Small intestine (tissue), 7 donors: ENCODE measurements at regions not wholly inside any gene's neighbourhood (a gene's known extent, or its start where the extent isn't known, plus 50 kb on each side); places are given as distances from the start of the nearest gene placed in this dataset.

Source experiments
- DNase-seq, 2 donors: peaks; one replicate each; pipeline versions ENCODE4 v3.0.0 to v3.0.0-alpha.2; 2013
- FAIRE-seq: peaks from 2 replicates; lab custom pipeline; 2012; peaks lifted over from hg19 to GRCh38; lab: Jason Lieb, UNC
- H3K27ac ChIP-seq, 3 donors: one replicate each; pipeline ENCODE4 v1.5.1; 2013; ENCODE audit warnings: low read length in 2 of 3, mild to moderate bottlenecking in 2 of 3, control low read depth in 1 of 3, inconsistent platforms in 1 of 3, low read depth in 1 of 3, moderate library complexity in 1 of 3
- H3K27me3 ChIP-seq, 3 donors: one replicate each; pipeline ENCODE4 v1.6.1; 2013; ENCODE audit warnings: low read length in 3 of 3, inconsistent platforms in 1 of 3; ENCODE audit not compliant: control insufficient read depth in 3 of 3, insufficient read depth in 3 of 3
- H3K36me3 ChIP-seq, 3 donors: one replicate each; pipeline ENCODE4 v1.6.1; 2013; ENCODE audit warnings: low read length in 3 of 3, inconsistent platforms in 1 of 3, low read depth in 1 of 3, mild to moderate bottlenecking in 1 of 3, moderate library complexity in 1 of 3; ENCODE audit not compliant: control insufficient read depth in 3 of 3, insufficient read depth in 2 of 3
- H3K4me1 ChIP-seq, 3 donors: one replicate each; pipeline ENCODE4 v1.6.1; 2013; ENCODE audit warnings: low read length in 2 of 3, inconsistent platforms in 1 of 3, low read depth in 1 of 3, mild to moderate bottlenecking in 1 of 3, moderate library complexity in 1 of 3; ENCODE audit not compliant: control insufficient read depth in 3 of 3, insufficient read depth in 2 of 3
- H3K4me3 ChIP-seq, 3 donors: one replicate each; pipeline ENCODE4 v1.5.1; 2013; ENCODE audit warnings: low read length in 3 of 3, control low read depth in 1 of 3, inconsistent platforms in 1 of 3, low read depth in 1 of 3, mild to moderate bottlenecking in 1 of 3, moderate library complexity in 1 of 3
- H3K9me3 ChIP-seq, 2 donors: one replicate each; pipeline ENCODE4 v1.6.1; 2013; ENCODE audit warnings: low read depth in 1 of 2, low read length in 1 of 2; ENCODE audit not compliant: control insufficient read depth in 2 of 2, insufficient read depth in 1 of 2
- WGBS, 3 donors: extraction: QIAGEN DNeasy Blood & Tissue Kit; methylation state at CpG; one replicate each; pipeline ENCODE4 v1.1.7; 2013; 5-methylcytosine and 5-hydroxymethylcytosine counted together
- donor health status: healthy with polysubstance abuse.
- donor health status: control.
- donor health status: control.
- donor health status: Bipolar disorder and iron deficiency.
- donor health status: healthy.

GRCh38 chr17:83014297-83014696 is 65.1 kb upstream of the METRNL start:
- no peak overlapping the region for H3K4me3 ChIP-seq
- no peaks in the 10 kb centered on the region for H3K4me1 ChIP-seq
- no peak for FAIRE-seq
- peaks cover 0 to 15% of the 10 kb centered on the region in 2 donors for H3K9me3 ChIP-seq
- peaks cover 0 to 10% (median 0%) of the 10 kb centered on the region in 3 donors for H3K36me3 ChIP-seq
- H3K27ac ChIP-seq: no peak overlapping the region
- WGBS, 3 donors: 87 to 93% (median 91%) methylated on average over 14 of the region's 14 CpGs
- no peaks in the 10 kb centered on the region for H3K27me3 ChIP-seq
- DNase-seq: no peak

GRCh38 chr17:83014940-83015910 is 64.2 kb upstream of the METRNL start:
- DNase-seq (no peak), FAIRE-seq (no peak)
- 94 to 96% (median 95%) methylated on average over 33 of the region's 33 CpGs for WGBS, 3 donors
- Histone ChIP-seq H3K4me3 (no peak overlapping the region), H3K27ac (no peak overlapping the region), H3K27me3 (no peaks in the 10 kb centered on the region), H3K9me3 (peaks cover 0 to 15% of the 10 kb centered on the region in 2 donors), H3K36me3 (peaks cover 0 to 10% (median 0%) of the 10 kb centered on the region in 3 donors), H3K4me1 (no peaks in the 10 kb centered on the region)

- Histone ChIP-seq H3K36me3 (peaks cover 0 to 16% (median 0%) of the 10 kb centered on the region in 3 donors), H3K9me3 (peaks cover 0 to 15% of the 10 kb centered on the region in 2 donors), H3K4me1 (no peaks in the 10 kb centered on the region), H3K27me3 (no peaks in the 10 kb centered on the region), H3K27ac (no peak overlapping the region), H3K4me3 (no peak overlapping the region)
- FAIRE-seq (no peak), DNase-seq (no peak)
- WGBS, 3 donors: 95 to 97% (median 97%) methylated on average over 23 of the region's 23 CpGs
Measured at GRCh38 chr17:83018658-83019193, 60.7 kb upstream of the METRNL start.

GRCh38 chr17:83019376-83019775 is 60.0 kb upstream of the METRNL start:
- 81 to 95% (median 87%) methylated on average over 10 of the region's 10 CpGs for WGBS, 3 donors
- Histone ChIP-seq H3K4me1 (no peaks in the 10 kb centered on the region), H3K36me3 (peaks cover 0 to 21% (median 0%) of the 10 kb centered on the region in 3 donors), H3K27me3 (no peaks in the 10 kb centered on the region), H3K27ac (no peak overlapping the region), H3K4me3 (no peak overlapping the region), H3K9me3 (peaks cover 0 to 15% of the 10 kb centered on the region in 2 donors)
- FAIRE-seq (no peak), DNase-seq (no peak)

GRCh38 chr17:83024218-83024971 is 55.0 kb upstream of the METRNL start:
- FAIRE-seq (no peak), DNase-seq (no peak)
- Histone ChIP-seq H3K4me1 (no peaks in the 10 kb centered on the region), H3K4me3 (no peak overlapping the region), H3K27me3 (no peaks in the 10 kb centered on the region), H3K27ac (no peak overlapping the region), H3K9me3 (no peaks in the 10 kb centered on the region), H3K36me3 (peaks cover 0 to 31% (median 0%) of the 10 kb centered on the region in 3 donors)
- WGBS, 3 donors: 90 to 94% (median 91%) methylated on average over 38 to 43 of the region's 43 CpGs

GRCh38 chr17:83025636-83026280 is 53.7 kb upstream of the METRNL start:
- H3K4me1 ChIP-seq: no peaks in the 10 kb centered on the region
- no peak overlapping the region for H3K27ac ChIP-seq
- WGBS, 3 donors: 92 to 94% (median 94%) methylated on average over 31 of the region's 31 CpGs
- H3K4me3 ChIP-seq: no peak overlapping the region
- no peak for DNase-seq
- H3K27me3 ChIP-seq: no peaks in the 10 kb centered on the region
- FAIRE-seq: no peak
- no peaks in the 10 kb centered on the region for H3K9me3 ChIP-seq
- peaks cover 0 to 30% (median 0%) of the 10 kb centered on the region in 3 donors for H3K36me3 ChIP-seq

- Histone ChIP-seq H3K9me3 (no peaks in the 10 kb centered on the region), H3K4me3 (no peak overlapping the region), H3K27me3 (no peaks in the 10 kb centered on the region), H3K4me1 (no peaks in the 10 kb centered on the region), H3K36me3 (peaks cover 0 to 30% (median 0%) of the 10 kb centered on the region in 3 donors), H3K27ac (no peak overlapping the region)
- peak in 1 of 2 donors; percentile 8 for DNase-seq
- WGBS, 3 donors: 65 to 79% (median 71%) methylated on average over 10 to 14 of the region's 14 CpGs
- no peak for FAIRE-seq
Measured at GRCh38 chr17:83026311-83026811, 53.0 kb upstream of the METRNL start.
